Esophagus squamous epithelium (tissue), 4 donors: ENCODE measurements at regions not wholly inside any gene's neighbourhood (a gene's known extent, or its start where the extent isn't known, plus 50 kb on each side); places are given as distances from the start of the nearest gene placed in this dataset.

Experiments
- POLR2A ChIP-seq, 4 donors: fragments of 450-650 bp; IDR thresholded peaks; one replicate each; pipeline ENCODE4 v1.6.1; 2017; ENCODE audit warnings: antibody characterized with exemption in 4 of 4, mild to moderate bottlenecking in 4 of 4, moderate library complexity in 3 of 4
- TF ChIP-seq, protein P1 (sequence below), 6 experiments: fragments of 450-650 bp in 4 of 6; fragments of 200-600 bp in 2 of 6; sonication (generic) in 2 of 6; IDR thresholded peaks; one replicate each; pipeline ENCODE4 v1.5.1; 2016 to 2019; ENCODE audit warnings: antibody characterized with exemption in 6 of 6, mild to moderate bottlenecking in 4 of 6, moderate library complexity in 4 of 6

DNA sequence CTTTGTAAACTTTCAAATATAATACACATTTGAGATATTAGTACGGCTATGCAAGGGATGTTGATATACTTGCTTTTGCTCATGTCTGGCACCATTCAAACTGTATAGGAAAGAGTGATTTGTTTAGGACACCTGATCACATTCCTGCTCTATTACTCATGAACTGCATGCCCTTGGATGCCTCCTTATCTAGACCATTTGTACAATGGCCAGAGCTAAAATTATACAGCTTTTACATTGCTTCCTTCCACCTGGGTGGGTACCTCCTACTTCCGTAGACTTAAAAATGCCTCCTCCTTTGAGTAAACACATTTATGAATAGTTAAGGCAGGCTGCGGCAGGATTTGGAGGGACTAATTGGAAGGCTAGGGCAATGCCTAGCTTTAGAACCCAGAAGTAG, 85.4 kb upstream of the PBX1 start:
- no peak for TF ChIP-seq POLR2A (IDR thresholded peaks at IDR 0.05)
- TF ChIP-seq, protein P1, sequence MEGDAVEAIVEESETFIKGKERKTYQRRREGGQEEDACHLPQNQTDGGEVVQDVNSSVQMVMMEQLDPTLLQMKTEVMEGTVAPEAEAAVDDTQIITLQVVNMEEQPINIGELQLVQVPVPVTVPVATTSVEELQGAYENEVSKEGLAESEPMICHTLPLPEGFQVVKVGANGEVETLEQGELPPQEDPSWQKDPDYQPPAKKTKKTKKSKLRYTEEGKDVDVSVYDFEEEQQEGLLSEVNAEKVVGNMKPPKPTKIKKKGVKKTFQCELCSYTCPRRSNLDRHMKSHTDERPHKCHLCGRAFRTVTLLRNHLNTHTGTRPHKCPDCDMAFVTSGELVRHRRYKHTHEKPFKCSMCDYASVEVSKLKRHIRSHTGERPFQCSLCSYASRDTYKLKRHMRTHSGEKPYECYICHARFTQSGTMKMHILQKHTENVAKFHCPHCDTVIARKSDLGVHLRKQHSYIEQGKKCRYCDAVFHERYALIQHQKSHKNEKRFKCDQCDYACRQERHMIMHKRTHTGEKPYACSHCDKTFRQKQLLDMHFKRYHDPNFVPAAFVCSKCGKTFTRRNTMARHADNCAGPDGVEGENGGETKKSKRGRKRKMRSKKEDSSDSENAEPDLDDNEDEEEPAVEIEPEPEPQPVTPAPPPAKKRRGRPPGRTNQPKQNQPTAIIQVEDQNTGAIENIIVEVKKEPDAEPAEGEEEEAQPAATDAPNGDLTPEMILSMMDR (IDR thresholded peaks at IDR 0.05): no peak
